Ovary (tissue), 7 donors: ENCODE measurements at regions not wholly inside any gene's neighbourhood (a gene's known extent, or its start where the extent isn't known, plus 50 kb on each side); places are given as distances from the start of the nearest gene placed in this dataset.
"Not testable (repeated sequence)": the region's sequence is repeated elsewhere in the genome, so short reads cannot be mapped to it uniquely, and the experiment has no call there.

ENCODE experiments used
- DNase-seq, 5 donors: peaks; one replicate each; pipeline ENCODE4 v3.0.0-alpha.2; 2019 to 2020
- H3K27ac ChIP-seq, 2 donors: fragments of 200-600 bp; one replicate each; pipeline versions ENCODE4 v1.5.1 to v1.8.0; 2019 to 2022
- H3K27me3 ChIP-seq: fragments of 200-600 bp; one replicate; pipeline ENCODE4 v1.8.0; 2022
- H3K36me3 ChIP-seq: fragments of 200-600 bp; sonication (generic); one replicate; pipeline ENCODE4 v1.5.1; 2019
- H3K4me1 ChIP-seq: one replicate; pipeline ENCODE4 v1.8.1; 2013; ENCODE audit warnings: mild to moderate bottlenecking, moderate library complexity; ENCODE audit not compliant: insufficient read depth
- H3K4me3 ChIP-seq: fragments of 200-600 bp; sonication (generic); one replicate; pipeline ENCODE4 v1.5.1; 2017
- H3K9me3 ChIP-seq, 2 donors: fragments of 200-600 bp in 1 of 2; sonication (generic) in 1 of 2; one replicate each; pipeline versions ENCODE4 v1.5.1 to v1.8.1; 2013 to 2019; ENCODE audit warnings: mild to moderate bottlenecking in 1 of 2, moderate library complexity in 1 of 2
- EP300 ChIP-seq: sonication (generic); formaldehyde crosslinking; IDR thresholded peaks from one replicate; pipeline ENCODE4 v1.6.1; 2017; ENCODE audit warnings: antibody characterized with exemption
- POLR2A ChIP-seq: fragments of 450-650 bp; IDR thresholded peaks from one replicate; pipeline ENCODE4 v1.6.1; 2017; ENCODE audit warnings: antibody characterized with exemption, mild to moderate bottlenecking, moderate library complexity
- WGBS, 3 donors: extraction: QIAGEN DNeasy Blood & Tissue Kit in 1 of 3; methylation state at CpG; one replicate each; pipeline versions ENCODE4 v1.1.5 to v1.1.7; 2013 to 2017; 5-methylcytosine and 5-hydroxymethylcytosine counted together
- intact Hi-C, 4 donors: fragments of 100-400 bp; cut with DNase I; formaldehyde crosslinking; loops; one replicate each; pipeline versions ENCODE4 v1.11.0 to v1.15.1; 2022 to 2023
- TF ChIP-seq, protein P1 (sequence below), 3 donors: fragments of 450-650 bp in 2 of 3; fragments of 200-600 bp in 1 of 3; IDR thresholded peaks; one replicate each; pipeline versions ENCODE4 v1.5.1 to v1.8.0; 2016 to 2022; ENCODE audit warnings: antibody characterized with exemption in 3 of 3, mild to moderate bottlenecking in 1 of 3
- donor health status: DM: no; HTN: no; CAD: no; lungs with moderate emphysema.
- donor health status: DM: no; HTN: no; CAD: no.
- donor health status: Bipolar disorder and iron deficiency.
- donor health status: DM: no; HTN: no; CAD: no.
- donor health status: DM: yes; HTN: yes; CAD: no.

DNA sequence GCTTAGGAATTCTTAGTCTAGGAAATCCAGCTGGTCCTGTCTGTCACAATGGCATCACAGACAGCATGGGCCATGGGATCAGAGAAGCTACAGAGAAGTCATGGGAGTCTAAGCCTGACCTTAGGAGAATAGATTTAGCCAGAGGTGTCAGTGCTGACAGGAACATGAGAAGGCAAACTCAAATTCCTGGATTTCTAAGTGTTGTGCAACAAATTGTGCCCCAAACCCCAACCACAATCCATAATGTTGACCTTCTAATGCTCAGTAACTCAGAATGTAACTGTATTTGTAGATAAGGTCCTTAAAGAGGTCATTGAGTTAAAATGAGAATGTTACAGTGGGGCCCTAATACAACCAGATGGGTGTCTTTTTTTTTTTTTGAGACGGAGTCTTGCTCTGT is 95.9 kb upstream of the RHOBTB1 start:
- H3K4me3 ChIP-seq = no peak overlapping the region
- DNase-seq = no peak
- WGBS, 3 donors = 88 to 100% (median 96%) methylated on average over 1 of the region's 1 CpG
- H3K36me3 ChIP-seq = no peaks in the 10 kb centered on the region
- intact Hi-C loops = no loop called here
- H3K4me1 ChIP-seq = no peaks in the 10 kb centered on the region
- H3K27ac ChIP-seq = no peak overlapping the region
- no peaks in the 10 kb centered on the region for H3K27me3 ChIP-seq
- TF ChIP-seq POLR2A (no peak), EP300 (no peak)
- TF ChIP-seq, protein P1, sequence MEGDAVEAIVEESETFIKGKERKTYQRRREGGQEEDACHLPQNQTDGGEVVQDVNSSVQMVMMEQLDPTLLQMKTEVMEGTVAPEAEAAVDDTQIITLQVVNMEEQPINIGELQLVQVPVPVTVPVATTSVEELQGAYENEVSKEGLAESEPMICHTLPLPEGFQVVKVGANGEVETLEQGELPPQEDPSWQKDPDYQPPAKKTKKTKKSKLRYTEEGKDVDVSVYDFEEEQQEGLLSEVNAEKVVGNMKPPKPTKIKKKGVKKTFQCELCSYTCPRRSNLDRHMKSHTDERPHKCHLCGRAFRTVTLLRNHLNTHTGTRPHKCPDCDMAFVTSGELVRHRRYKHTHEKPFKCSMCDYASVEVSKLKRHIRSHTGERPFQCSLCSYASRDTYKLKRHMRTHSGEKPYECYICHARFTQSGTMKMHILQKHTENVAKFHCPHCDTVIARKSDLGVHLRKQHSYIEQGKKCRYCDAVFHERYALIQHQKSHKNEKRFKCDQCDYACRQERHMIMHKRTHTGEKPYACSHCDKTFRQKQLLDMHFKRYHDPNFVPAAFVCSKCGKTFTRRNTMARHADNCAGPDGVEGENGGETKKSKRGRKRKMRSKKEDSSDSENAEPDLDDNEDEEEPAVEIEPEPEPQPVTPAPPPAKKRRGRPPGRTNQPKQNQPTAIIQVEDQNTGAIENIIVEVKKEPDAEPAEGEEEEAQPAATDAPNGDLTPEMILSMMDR (IDR thresholded peaks at IDR 0.05) = no peak
- no peaks in the 10 kb centered on the region for H3K9me3 ChIP-seq

GRCh38 chr10:61037261-61037830 is 93.4 kb upstream of the RHOBTB1 start:
- H3K4me3 ChIP-seq, H3K9me3 ChIP-seq, intact Hi-C loops, H3K27ac ChIP-seq, DNase-seq, H3K4me1 ChIP-seq, H3K36me3 ChIP-seq, H3K27me3 ChIP-seq: not testable (repeated sequence)
- 89 to 96% (median 91%) methylated on average over 16 of the region's 16 CpGs for WGBS, 3 donors

DNA sequence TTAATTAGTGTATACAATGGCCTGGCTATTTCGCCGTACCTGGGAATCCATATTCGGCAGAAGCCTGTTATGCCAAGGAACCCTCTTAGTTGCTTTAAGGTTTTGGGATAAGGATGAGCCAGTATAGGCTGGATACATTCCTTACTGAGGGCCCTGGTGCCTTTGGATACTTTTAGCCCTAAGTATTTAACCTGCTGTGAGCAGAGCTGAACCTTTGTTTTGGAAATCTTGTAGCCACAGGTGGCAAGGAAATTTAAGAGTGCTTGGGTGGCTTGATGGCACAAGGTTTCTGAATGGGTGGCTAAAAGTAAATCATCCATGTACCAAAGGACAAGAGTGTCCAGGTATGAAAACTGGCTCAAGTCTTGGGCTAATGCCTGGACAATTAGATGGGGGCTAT is 92.2 kb upstream of the RHOBTB1 start:
- DNase-seq, H3K27me3 ChIP-seq, H3K36me3 ChIP-seq, H3K4me1 ChIP-seq, H3K27ac ChIP-seq, H3K4me3 ChIP-seq, intact Hi-C loops, H3K9me3 ChIP-seq: not testable (repeated sequence)
- 94 to 99% (median 98%) methylated on average over 3 of the region's 3 CpGs for WGBS, 3 donors

DNA sequence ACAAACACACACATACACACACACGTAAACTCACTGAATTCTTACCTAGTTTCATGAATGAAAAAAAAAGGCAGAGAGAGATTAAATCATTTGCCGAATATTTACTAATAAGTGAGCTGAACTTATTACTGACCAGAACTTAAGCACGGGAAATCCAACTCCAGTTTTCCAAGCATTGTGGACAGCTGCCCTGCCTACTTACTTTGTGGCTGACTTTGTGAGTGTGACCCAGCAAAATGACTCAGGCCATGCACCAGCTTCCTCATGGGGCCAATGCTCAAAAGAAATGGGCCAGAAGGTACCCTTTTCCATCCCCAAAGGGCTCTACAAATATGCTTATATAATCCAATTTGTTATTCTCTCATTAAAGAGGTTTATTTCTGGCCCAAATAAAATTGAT is 87.4 kb upstream of the RHOBTB1 start:
- TF ChIP-seq, protein P1 (IDR thresholded peaks at IDR 0.05) = no peak
- no peak for TF ChIP-seq POLR2A
- no peak for TF ChIP-seq EP300

GRCh38 chr10:61029411-61029810 is 85.4 kb upstream of the RHOBTB1 start:
- TF ChIP-seq EP300 = no peak
- TF ChIP-seq, protein P1 (IDR thresholded peaks at IDR 0.05) = no peak
- TF ChIP-seq POLR2A = no peak
- Histone ChIP-seq H3K9me3 (no peaks in the 10 kb centered on the region), H3K27me3 (no peaks in the 10 kb centered on the region), H3K4me3 (no peak overlapping the region), H3K27ac (no peak overlapping the region), H3K4me1 (no peaks in the 10 kb centered on the region), H3K36me3 (no peaks in the 10 kb centered on the region)
- no peak for DNase-seq
- WGBS, 3 donors = 90 to 95% (median 93%) methylated on average over 2 of the region's 2 CpGs
- intact Hi-C loops = loop anchor here in 1 of 4 donors (5.0 kb wide), 1 partner anchor 293 kb away; no protein-coding TSS in a partner anchor

More for the DNA sequence above, 87.4 kb upstream of the RHOBTB1 start:
- Histone ChIP-seq H3K4me3 (no peak overlapping the region), H3K4me1 (no peaks in the 10 kb centered on the region), H3K27ac (no peak overlapping the region), H3K27me3 (no peaks in the 10 kb centered on the region), H3K9me3 (no peaks in the 10 kb centered on the region), H3K36me3 (no peaks in the 10 kb centered on the region)
- WGBS, 3 donors = 87 to 93% (median 92%) methylated on average over 3 of the region's 3 CpGs
- no peak for DNase-seq
- intact Hi-C loops = no loop called here
